ENCODE measurements at regions not wholly inside any gene's neighbourhood (a gene's known extent, or its start where the extent isn't known, plus 50 kb on each side); places are given as distances from the start of the nearest gene placed in this dataset.

GRCh38 chr10:57457972-57458512 lies 809.7 kb downstream of the IPMK start:
- DNase-seq (ENCODE audit: low spot score): no peak
- ChIA-PET POLR2A (ENCODE audit: low non-redundant PET) (no interaction called here), CTCF (no interaction called here)
- no peak overlapping the region for H3K27ac ChIP-seq
- TF ChIP-seq CTCF (conservative IDR thresholded peaks at IDR 0.05; ENCODE audit: low read depth): no peak

- ChIA-PET CTCF (no interaction called here), POLR2A (ENCODE audit: low non-redundant PET) (no interaction called here)
- H3K27ac ChIP-seq: no peak overlapping the region
- DNase-seq (ENCODE audit: low spot score): no peak
- TF ChIP-seq CTCF (conservative IDR thresholded peaks at IDR 0.05; ENCODE audit: low read depth): no peak
These were observed 837.3 kb downstream of the IPMK start for GRCh38 chr10:57430376-57430775.

- TF ChIP-seq CTCF (conservative IDR thresholded peaks at IDR 0.05; ENCODE audit: low read depth): no peak
- no peak for DNase-seq (ENCODE audit: low spot score)
- ChIA-PET POLR2A (ENCODE audit: low non-redundant PET) (no interaction called here), CTCF (no interaction called here)
- H3K27ac ChIP-seq: no peak overlapping the region
These were observed 846.8 kb downstream of the IPMK start for GRCh38 chr10:57420881-57421280.

DNA sequence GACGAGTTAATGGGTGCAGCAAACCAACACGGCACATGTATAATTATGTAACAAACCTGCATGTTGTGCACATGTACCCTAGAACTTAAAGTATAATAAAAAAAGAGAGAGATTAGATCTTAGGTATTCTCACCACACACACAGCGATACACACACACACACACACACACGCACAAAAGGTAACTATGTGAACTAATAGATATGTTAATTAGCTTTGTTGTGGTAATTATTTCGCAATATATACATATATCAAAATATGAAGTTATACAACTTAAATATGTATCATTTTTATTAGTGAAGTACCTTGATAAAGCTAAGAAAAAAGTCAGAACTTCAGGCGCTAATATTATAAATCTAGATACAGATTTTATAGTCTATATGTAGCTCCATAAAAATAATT lies 849.2 kb downstream of the IPMK start:
- no peak overlapping the region for H3K27ac ChIP-seq
- ChIA-PET CTCF (no interaction called here), POLR2A (ENCODE audit: low non-redundant PET) (no interaction called here)
- no peak for TF ChIP-seq CTCF (conservative IDR thresholded peaks at IDR 0.05; ENCODE audit: low read depth)
- no peak for DNase-seq (ENCODE audit: low spot score)

- H3K27ac ChIP-seq: no peak overlapping the region
- no peak for TF ChIP-seq CTCF (conservative IDR thresholded peaks at IDR 0.05; ENCODE audit: low read depth)
- peak; percentile 1 for DNase-seq (ENCODE audit: low spot score)
- ChIA-PET POLR2A (ENCODE audit: low non-redundant PET) (no interaction called here), CTCF (no interaction called here)
These were observed 871.8 kb downstream of the IPMK start for GRCh38 chr10:57395923-57396322.

DNA sequence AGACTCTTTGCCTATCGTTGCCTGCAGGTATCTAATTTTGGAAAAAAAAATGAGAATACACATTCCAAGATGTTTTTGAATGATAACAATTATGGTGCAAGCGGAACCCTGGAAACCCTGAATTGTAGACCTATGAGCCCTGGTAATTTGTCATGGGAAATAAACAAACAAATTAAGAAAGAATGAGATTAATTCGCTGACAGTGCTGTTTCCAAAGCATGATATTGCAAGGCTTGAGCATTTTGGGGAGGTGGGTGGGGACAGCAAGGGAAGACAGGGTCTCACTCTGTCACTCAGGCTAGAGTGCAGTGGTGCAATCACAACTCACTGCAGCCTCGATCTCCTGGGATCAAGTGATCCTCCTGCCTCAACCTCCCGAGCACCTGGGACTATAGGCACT lies 900.3 kb downstream of the IPMK start:
- no peak for DNase-seq (ENCODE audit: low spot score)
- no peak for TF ChIP-seq CTCF (conservative IDR thresholded peaks at IDR 0.05; ENCODE audit: low read depth)
- H3K27ac ChIP-seq: no peak overlapping the region
- ChIA-PET CTCF (no interaction called here), POLR2A (ENCODE audit: low non-redundant PET) (no interaction called here)

- CTCF ChIA-PET: no interaction called here
- no peak overlapping the region for H3K27ac ChIP-seq
- no peak for TF ChIP-seq CTCF (conservative IDR thresholded peaks at IDR 0.05; ENCODE audit: low read depth)
- POLR2A ChIA-PET (ENCODE audit: low non-redundant PET): no interaction called here
- no peak for DNase-seq (ENCODE audit: low spot score)
These were observed 904.9 kb downstream of the IPMK start for GRCh38 chr10:57362811-57363210.
